ENCODE measurements at regions not wholly inside any gene's neighbourhood (a gene's known extent, or its start where the extent isn't known, plus 50 kb on each side); places are given as distances from the start of the nearest gene placed in this dataset.

DNA sequence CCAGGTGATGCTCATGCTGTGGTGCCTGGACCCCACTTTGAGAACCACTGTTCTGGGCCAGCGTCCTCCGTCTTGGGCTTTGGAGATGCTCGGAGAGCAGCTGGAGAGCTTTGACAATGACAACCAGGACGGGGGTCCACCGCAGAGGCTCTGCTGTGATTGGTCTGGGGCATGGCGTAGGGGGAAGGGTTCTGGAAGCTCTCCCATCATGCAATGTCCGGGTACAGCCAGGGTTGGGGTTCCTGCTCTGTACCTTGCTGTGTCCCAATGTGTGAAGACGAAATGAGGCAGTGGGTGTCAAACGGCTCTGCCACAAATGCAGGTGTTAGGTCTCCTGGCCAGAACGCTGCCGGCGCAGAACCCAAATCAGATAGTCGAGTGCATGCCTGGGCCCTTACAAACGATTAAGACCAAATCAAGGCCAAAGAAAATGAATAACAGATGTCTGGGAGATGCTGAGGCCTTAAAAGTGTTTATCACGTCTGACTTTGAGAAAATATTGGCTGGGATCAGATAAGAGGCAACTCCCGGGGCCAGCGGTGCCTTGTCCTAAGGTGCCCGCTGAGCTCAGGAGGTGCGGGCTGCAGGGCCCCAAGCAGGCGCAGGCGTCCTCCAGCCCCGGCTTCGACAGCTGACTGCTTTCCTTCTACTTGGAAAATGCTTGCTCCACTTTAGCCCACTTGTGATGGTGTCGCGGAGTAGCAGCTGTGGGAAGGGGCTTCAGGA, 117.2 kb downstream of the VAPA start (continued):
- no peak for TF ChIP-seq ZBTB7A (tag by site-specific recombination; IDR thresholded peaks at IDR 0.05; ENCODE audit: low read depth)
- TF ChIP-seq ZSCAN16 (tag by site-specific recombination; IDR thresholded peaks at IDR 0.05), result no peak
- TF ChIP-seq, protein P1, sequence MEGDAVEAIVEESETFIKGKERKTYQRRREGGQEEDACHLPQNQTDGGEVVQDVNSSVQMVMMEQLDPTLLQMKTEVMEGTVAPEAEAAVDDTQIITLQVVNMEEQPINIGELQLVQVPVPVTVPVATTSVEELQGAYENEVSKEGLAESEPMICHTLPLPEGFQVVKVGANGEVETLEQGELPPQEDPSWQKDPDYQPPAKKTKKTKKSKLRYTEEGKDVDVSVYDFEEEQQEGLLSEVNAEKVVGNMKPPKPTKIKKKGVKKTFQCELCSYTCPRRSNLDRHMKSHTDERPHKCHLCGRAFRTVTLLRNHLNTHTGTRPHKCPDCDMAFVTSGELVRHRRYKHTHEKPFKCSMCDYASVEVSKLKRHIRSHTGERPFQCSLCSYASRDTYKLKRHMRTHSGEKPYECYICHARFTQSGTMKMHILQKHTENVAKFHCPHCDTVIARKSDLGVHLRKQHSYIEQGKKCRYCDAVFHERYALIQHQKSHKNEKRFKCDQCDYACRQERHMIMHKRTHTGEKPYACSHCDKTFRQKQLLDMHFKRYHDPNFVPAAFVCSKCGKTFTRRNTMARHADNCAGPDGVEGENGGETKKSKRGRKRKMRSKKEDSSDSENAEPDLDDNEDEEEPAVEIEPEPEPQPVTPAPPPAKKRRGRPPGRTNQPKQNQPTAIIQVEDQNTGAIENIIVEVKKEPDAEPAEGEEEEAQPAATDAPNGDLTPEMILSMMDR (tag by site-specific recombination; IDR thresholded peaks at IDR 0.05), result no peak
- TF ChIP-seq ZNF558 (tag by site-specific recombination; IDR thresholded peaks at IDR 0.05), result no peak
- TF ChIP-seq ZNF600 (tag by site-specific recombination; IDR thresholded peaks at IDR 0.05), result no peak
- TF ChIP-seq HOXD13 (CRISPR knock-in tag; IDR thresholded peaks at IDR 0.05; ENCODE audit: borderline replicate concordance), result no peak
- TF ChIP-seq YY2 (tag by site-specific recombination; IDR thresholded peaks at IDR 0.05), result no peak
- TF ChIP-seq ZNF404 (tag by site-specific recombination; IDR thresholded peaks at IDR 0.05), result no peak
- TF ChIP-seq ZNF768 (tag by site-specific recombination; IDR thresholded peaks at IDR 0.05), result no peak
- TF ChIP-seq ZBTB10 (tag by site-specific recombination; IDR thresholded peaks at IDR 0.05), result no peak

GRCh38 chr18:10032331-10033015, 118.7 kb downstream of the VAPA start:
- Histone ChIP-seq H3K4me3 (ENCODE audit: low read depth, low read length) (no peak overlapping the region), H3K4me1 (ENCODE audit: control insufficient read depth, insufficient read depth, low read length) (peaks cover 8% of the 10 kb centered on the region; the same call in 1 of the 2 replicates), H3K9me3 (ENCODE audit: control insufficient read depth, insufficient read depth, low read depth, low read length) (no peaks in the 10 kb centered on the region), H3K36me3 (ENCODE audit: control insufficient read depth in 2 of 2, insufficient read depth in 1 of 2, low read length in 2 of 2) (no peaks in the 10 kb centered on the region), H3K27ac (ENCODE audit: extremely low read depth, low read depth, low read length) (no peak overlapping the region)
- ChIA-PET CTCF (interaction anchor here (1.5 kb wide), 1 partner anchor 9 kb away, joined by 5 read pairs; no protein-coding TSS in a partner anchor), POLR2A (no interaction called here)
- TF ChIP-seq ZNF473 (tag by site-specific recombination; IDR thresholded peaks at IDR 0.05) (no peak), ZNF121 (tag by site-specific recombination; IDR thresholded peaks at IDR 0.05) (no peak), ZNF398 (tag by site-specific recombination; IDR thresholded peaks at IDR 0.05) (no peak), ZSCAN30 (tag by site-specific recombination; IDR thresholded peaks at IDR 0.05) (no peak), PATZ1 (tag by site-specific recombination; IDR thresholded peaks at IDR 0.05) (no peak), ZNF791 (tag by site-specific recombination; IDR thresholded peaks at IDR 0.05) (no peak), ZNF362 (tag by site-specific recombination; IDR thresholded peaks at IDR 0.05) (no peak), ZNF830 (tag by site-specific recombination; IDR thresholded peaks at IDR 0.05; ENCODE audit: low read depth) (no peak), ZNF785 (tag by site-specific recombination; IDR thresholded peaks at IDR 0.05) (no peak), ZNF530 (tag by site-specific recombination; IDR thresholded peaks at IDR 0.05; ENCODE audit: low read depth) (no peak), ZBTB17 (tag by site-specific recombination; IDR thresholded peaks at IDR 0.05) (no peak), ZSCAN18 (tag by site-specific recombination; IDR thresholded peaks at IDR 0.05) (no peak)
- TF ChIP-seq, protein P1 (tag by site-specific recombination; IDR thresholded peaks at IDR 0.05), result no peak
